HEK293 (cell line): ENCODE measurements at regions not wholly inside any gene's neighbourhood (a gene's known extent, or its start where the extent isn't known, plus 50 kb on each side); places are given as distances from the start of the nearest gene placed in this dataset.

Experiments
- CTCF ChIA-PET: fragments of 350-600 bp; formaldehyde crosslinking; extraction: SDS; loops from one replicate; lab custom pipeline; 2021; ENCODE audit warnings: antibody characterized with exemption; lab: Yijun Ruan, JAX
- POLR2A ChIA-PET: fragments of 300-600 bp; formaldehyde crosslinking; extraction: SDS; loops from one replicate; lab custom pipeline; 2020; ENCODE audit warnings: antibody characterized with exemption, inconsistent platforms; lab: Yijun Ruan, JAX
- H3K27ac ChIP-seq: fragments of 200-500 bp; sonication (Bioruptor generic); 2 replicates; pipeline ENCODE4 v1.5.1; 2014; ENCODE audit warnings: low read depth, low read length, control low read depth, inconsistent platforms; ENCODE audit errors: extremely low read depth
- H3K36me3 ChIP-seq, 2 experiments: fragments of 200-500 bp in 1 of 2; sonication (Bioruptor generic) in 1 of 2; 1 replicate in 1 of 2; 2 replicates in 1 of 2; pipeline ENCODE4 v1.5.1; 2014 to 2017; ENCODE audit warnings: inconsistent platforms in 2 of 2, low read length in 2 of 2; ENCODE audit not compliant: control insufficient read depth in 2 of 2, insufficient read depth in 1 of 2
- H3K4me1 ChIP-seq: fragments of 200-500 bp; sonication (Bioruptor generic); 2 replicates; pipeline ENCODE4 v1.5.1; 2014; ENCODE audit warnings: mild to moderate bottlenecking, low read length, inconsistent platforms; ENCODE audit not compliant: control insufficient read depth, insufficient read depth
- H3K4me3 ChIP-seq: 2 replicates; pipeline ENCODE4 v1.5.1; 2011; ENCODE audit warnings: low read depth, mild to moderate bottlenecking, control low read depth, low read length, moderate library complexity
- H3K9me3 ChIP-seq: fragments of 200-500 bp; sonication (Bioruptor generic); 2 replicates; pipeline ENCODE4 v1.5.1; 2014; ENCODE audit warnings: low read depth, low read length, inconsistent platforms; ENCODE audit not compliant: control insufficient read depth, insufficient read depth
- PRDM10 ChIP-seq: fragments of 450-650 bp; formaldehyde crosslinking; IDR thresholded peaks from 2 replicates; pipeline ENCODE4 v1.5.1; 2016; ENCODE audit warnings: missing biosample characterization, missing genetic modification characterization
- SCRT1 ChIP-seq: fragments of 450-650 bp; formaldehyde crosslinking; IDR thresholded peaks from 2 replicates; pipeline ENCODE4 v1.5.1; 2016; ENCODE audit warnings: missing biosample characterization, missing genetic modification characterization, borderline replicate concordance
- SP7 ChIP-seq: fragments of 450-650 bp; formaldehyde crosslinking; IDR thresholded peaks from 2 replicates; pipeline ENCODE4 v1.5.1; 2016; ENCODE audit warnings: missing biosample characterization, missing genetic modification characterization
- YY2 ChIP-seq: fragments of 450-650 bp; formaldehyde crosslinking; IDR thresholded peaks from 2 replicates; pipeline ENCODE4 v1.5.1; 2016; ENCODE audit warnings: missing biosample characterization, missing genetic modification characterization
- ZFHX2 ChIP-seq: fragments of 450-650 bp; formaldehyde crosslinking; conservative IDR thresholded peaks from 2 replicates; pipeline ENCODE4 v1.5.1; 2016; ENCODE audit warnings: missing biosample characterization, missing genetic modification characterization
- ZFP69B ChIP-seq: fragments of 450-650 bp; formaldehyde crosslinking; IDR thresholded peaks from 2 replicates; pipeline ENCODE4 v1.5.1; 2016; ENCODE audit warnings: missing biosample characterization, missing genetic modification characterization
- ZNF266 ChIP-seq: fragments of 450-650 bp; formaldehyde crosslinking; IDR thresholded peaks from 2 replicates; pipeline ENCODE4 v1.5.1; 2016; ENCODE audit warnings: missing biosample characterization, missing genetic modification characterization, low read depth
- ZNF302 ChIP-seq: fragments of 450-650 bp; formaldehyde crosslinking; IDR thresholded peaks from 2 replicates; pipeline ENCODE4 v1.5.1; 2016; ENCODE audit warnings: missing biosample characterization, missing genetic modification characterization, low read depth
- ZNF324 ChIP-seq: fragments of 450-650 bp; formaldehyde crosslinking; IDR thresholded peaks from 2 replicates; pipeline ENCODE4 v1.5.1; 2016; ENCODE audit warnings: missing biosample characterization, missing genetic modification characterization
- ZNF488 ChIP-seq: fragments of 450-650 bp; formaldehyde crosslinking; IDR thresholded peaks from 2 replicates; pipeline ENCODE4 v1.5.1; 2016; ENCODE audit warnings: missing biosample characterization, missing genetic modification characterization
- ZNF654 ChIP-seq: fragments of 450-650 bp; formaldehyde crosslinking; IDR thresholded peaks from 2 replicates; pipeline ENCODE4 v1.5.1; 2016; ENCODE audit warnings: low read depth, missing biosample characterization, missing genetic modification characterization
- ZNF76 ChIP-seq: fragments of 450-650 bp; formaldehyde crosslinking; IDR thresholded peaks from 2 replicates; pipeline ENCODE4; 2016; ENCODE audit warnings: low read depth, missing biosample characterization, missing genetic modification characterization, borderline replicate concordance
- ZNF792 ChIP-seq: fragments of 450-650 bp; formaldehyde crosslinking; IDR thresholded peaks from 2 replicates; pipeline ENCODE4 v1.5.1; 2016; ENCODE audit warnings: missing biosample characterization, missing genetic modification characterization
- TF ChIP-seq, protein P1 (sequence below): fragments of 450-650 bp; formaldehyde crosslinking; IDR thresholded peaks from 2 replicates; pipeline ENCODE4 v1.5.1; 2017; ENCODE audit warnings: missing biosample characterization, missing genetic modification characterization
- TF ChIP-seq, protein P2 (sequence below): fragments of 450-650 bp; formaldehyde crosslinking; conservative IDR thresholded peaks from 2 replicates; pipeline ENCODE4 v1.5.1; 2016; ENCODE audit warnings: low read depth, missing biosample characterization, missing genetic modification characterization

DNA sequence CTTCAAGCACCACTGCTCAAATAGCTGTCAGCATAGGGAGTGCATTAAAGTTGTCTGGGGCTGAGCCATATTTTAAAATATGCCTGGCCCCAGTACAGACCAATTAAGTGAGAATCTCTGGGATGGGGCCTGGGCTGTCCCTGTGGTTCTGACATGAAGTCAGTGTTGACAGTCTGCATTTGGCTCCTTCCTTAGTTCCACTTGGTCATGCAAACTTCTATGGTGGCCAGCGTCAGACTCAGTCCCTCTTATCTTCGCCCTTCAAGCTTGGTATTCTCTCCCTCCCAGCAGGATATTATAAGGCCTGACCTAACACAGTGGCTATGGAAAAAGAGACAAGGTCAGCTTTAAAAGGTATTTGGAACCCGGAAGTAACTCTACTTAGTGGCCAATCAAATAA, 177.2 kb downstream of the PMP22 start (continued):
- no peak for TF ChIP-seq ZNF654 (tag by site-specific recombination)

DNA sequence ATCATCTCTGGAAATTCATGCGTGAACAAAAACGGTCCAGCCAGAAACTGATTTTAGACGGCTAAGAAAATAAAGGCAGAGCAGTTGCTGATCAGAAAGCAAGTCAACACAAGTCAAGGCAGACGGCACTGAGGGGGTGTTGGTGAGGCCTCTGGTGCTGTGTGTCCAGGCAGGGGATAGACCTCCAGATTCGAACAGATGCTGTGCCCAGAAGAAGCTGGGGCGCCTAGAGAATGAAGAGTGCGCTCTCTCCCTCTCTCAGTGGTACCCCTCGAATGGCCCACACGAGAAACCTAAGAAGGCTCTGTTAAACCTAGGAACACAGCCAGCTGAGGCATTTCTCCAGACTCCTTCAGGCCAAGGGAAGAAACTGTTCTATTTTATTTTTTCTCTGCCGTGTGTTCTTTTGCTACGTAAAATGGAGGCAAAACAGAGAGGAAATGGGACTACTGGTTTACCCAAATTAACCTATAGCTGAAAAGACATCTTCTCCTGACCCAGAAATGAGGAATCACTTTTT, 178.3 kb downstream of the PMP22 start:
- H3K9me3 ChIP-seq: no peaks in the 10 kb centered on the region
- TF ChIP-seq ZFP69B (no peak), PRDM10 (tag by site-specific recombination) (no peak), ZNF488 (tag by site-specific recombination) (no peak), YY2 (tag by site-specific recombination) (no peak), ZFHX2 (tag by site-specific recombination) (no peak)
- TF ChIP-seq, protein P1, sequence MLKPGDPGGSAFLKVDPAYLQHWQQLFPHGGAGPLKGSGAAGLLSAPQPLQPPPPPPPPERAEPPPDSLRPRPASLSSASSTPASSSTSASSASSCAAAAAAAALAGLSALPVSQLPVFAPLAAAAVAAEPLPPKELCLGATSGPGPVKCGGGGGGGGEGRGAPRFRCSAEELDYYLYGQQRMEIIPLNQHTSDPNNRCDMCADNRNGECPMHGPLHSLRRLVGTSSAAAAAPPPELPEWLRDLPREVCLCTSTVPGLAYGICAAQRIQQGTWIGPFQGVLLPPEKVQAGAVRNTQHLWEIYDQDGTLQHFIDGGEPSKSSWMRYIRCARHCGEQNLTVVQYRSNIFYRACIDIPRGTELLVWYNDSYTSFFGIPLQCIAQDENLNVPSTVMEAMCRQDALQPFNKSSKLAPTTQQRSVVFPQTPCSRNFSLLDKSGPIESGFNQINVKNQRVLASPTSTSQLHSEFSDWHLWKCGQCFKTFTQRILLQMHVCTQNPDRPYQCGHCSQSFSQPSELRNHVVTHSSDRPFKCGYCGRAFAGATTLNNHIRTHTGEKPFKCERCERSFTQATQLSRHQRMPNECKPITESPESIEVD (tag by site-specific recombination): no peak
- TF ChIP-seq, all 188 proteins: peak for 0
- Histone ChIP-seq H3K4me3 (no peak overlapping the region), H3K4me1 (no peaks in the 10 kb centered on the region), H3K27ac (no peak overlapping the region), H3K36me3 (no peaks in the 10 kb centered on the region)
- ChIA-PET POLR2A (no interaction called here), CTCF (no interaction called here)

DNA sequence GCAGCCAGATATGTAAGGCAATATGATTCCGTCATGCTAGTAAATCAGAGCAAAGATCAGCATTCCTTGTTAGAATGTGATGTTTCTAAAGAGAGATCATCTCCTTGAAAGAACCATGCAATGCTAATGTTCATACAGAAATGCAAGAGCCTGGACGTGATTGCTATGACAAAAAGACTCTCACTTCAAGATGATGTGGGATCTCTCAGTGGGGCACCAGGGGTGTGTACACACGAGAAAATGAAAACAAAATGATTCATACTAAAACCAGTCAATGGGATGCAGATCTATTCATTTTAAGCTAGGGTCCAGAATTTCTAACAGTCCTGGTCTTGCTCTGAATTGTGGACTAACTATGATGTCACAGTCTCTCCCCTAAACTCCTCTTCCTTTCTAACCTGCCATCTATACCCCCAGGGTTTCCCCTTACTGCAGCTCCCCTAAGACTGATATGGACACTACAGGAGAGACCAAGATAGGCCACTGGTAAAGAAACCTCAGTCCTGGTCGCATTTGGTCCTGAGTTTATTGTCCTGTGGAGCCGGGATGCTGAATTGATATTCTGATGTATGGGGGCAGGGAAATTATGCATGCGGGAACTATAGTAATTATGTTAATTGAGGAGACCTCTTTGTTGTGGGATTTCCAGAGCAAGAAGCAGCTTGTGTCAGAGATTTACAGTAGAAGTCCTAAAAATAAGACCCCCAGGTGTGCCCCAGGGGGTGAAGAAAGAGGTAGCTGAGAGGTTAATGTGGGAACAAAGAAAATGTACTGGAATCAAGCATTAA, 179.0 kb downstream of the PMP22 start:
- TF ChIP-seq ZNF302 (tag by site-specific recombination) (no peak), ZNF324 (tag by site-specific recombination) (no peak), ZNF76 (tag by site-specific recombination) (no peak), SCRT1 (tag by site-specific recombination) (no peak), SP7 (tag by site-specific recombination) (no peak), ZNF792 (no peak), ZNF266 (tag by site-specific recombination) (no peak)
- TF ChIP-seq, protein P2, sequence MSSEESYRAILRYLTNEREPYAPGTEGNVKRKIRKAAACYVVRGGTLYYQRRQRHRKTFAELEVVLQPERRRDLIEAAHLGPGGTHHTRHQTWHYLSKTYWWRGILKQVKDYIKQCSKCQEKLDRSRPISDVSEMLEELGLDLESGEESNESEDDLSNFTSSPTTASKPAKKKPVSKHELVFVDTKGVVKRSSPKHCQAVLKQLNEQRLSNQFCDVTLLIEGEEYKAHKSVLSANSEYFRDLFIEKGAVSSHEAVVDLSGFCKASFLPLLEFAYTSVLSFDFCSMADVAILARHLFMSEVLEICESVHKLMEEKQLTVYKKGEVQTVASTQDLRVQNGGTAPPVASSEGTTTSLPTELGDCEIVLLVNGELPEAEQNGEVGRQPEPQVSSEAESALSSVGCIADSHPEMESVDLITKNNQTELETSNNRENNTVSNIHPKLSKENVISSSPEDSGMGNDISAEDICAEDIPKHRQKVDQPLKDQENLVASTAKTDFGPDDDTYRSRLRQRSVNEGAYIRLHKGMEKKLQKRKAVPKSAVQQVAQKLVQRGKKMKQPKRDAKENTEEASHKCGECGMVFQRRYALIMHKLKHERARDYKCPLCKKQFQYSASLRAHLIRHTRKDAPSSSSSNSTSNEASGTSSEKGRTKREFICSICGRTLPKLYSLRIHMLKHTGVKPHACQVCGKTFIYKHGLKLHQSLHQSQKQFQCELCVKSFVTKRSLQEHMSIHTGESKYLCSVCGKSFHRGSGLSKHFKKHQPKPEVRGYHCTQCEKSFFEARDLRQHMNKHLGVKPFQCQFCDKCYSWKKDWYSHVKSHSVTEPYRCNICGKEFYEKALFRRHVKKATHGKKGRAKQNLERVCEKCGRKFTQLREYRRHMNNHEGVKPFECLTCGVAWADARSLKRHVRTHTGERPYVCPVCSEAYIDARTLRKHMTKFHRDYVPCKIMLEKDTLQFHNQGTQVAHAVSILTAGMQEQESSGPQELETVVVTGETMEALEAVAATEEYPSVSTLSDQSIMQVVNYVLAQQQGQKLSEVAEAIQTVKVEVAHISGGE (tag by site-specific recombination): no peak
- POLR2A ChIA-PET: no interaction called here
- no peaks in the 10 kb centered on the region for H3K9me3 ChIP-seq

More for the DNA sequence above, 179.0 kb downstream of the PMP22 start:
- no peak overlapping the region for H3K27ac ChIP-seq
- no peaks in the 10 kb centered on the region for H3K36me3 ChIP-seq
- CTCF ChIA-PET: interaction anchor here (0.6 kb wide), 1 partner anchor 52 kb away, joined by 3 read pairs; no protein-coding TSS in a partner anchor
- no peaks in the 10 kb centered on the region for H3K4me1 ChIP-seq
- H3K4me3 ChIP-seq: no peak overlapping the region
